T-helper 1 cell treated with Interleukin-12 subunit alpha and Interleukin-12 subunit beta and Interleukin-4 antibody, amounts not matched to agents 30 μg/mL and 1 μg/mL, for 36 hours (primary cell): ENCODE measurements at regions not wholly inside any gene's neighbourhood (a gene's known extent, or its start where the extent isn't known, plus 50 kb on each side); places are given as distances from the start of the nearest gene placed in this dataset.

Experiments used
- H3K27ac Mint-ChIP-seq: one replicate; pipeline ENCODE4 v1.8.0; 2021; ENCODE audit warnings: mild to moderate bottlenecking, mixed read lengths
- H3K27me3 Mint-ChIP-seq: one replicate; pipeline ENCODE4 v1.8.0; 2021; ENCODE audit warnings: low read depth, mixed read lengths
- H3K36me3 Mint-ChIP-seq: one replicate; pipeline ENCODE4 v1.8.0; 2021; ENCODE audit warnings: low read depth, mixed read lengths
- H3K4me1 Mint-ChIP-seq: one replicate; pipeline ENCODE4 v1.8.0; 2021; ENCODE audit warnings: low read depth, mixed read lengths
- H3K4me3 Mint-ChIP-seq: one replicate; pipeline ENCODE4 v1.8.0; 2021; ENCODE audit warnings: mild to moderate bottlenecking, moderate library complexity, mixed read lengths
- H3K9me3 Mint-ChIP-seq: one replicate; pipeline ENCODE4 v1.8.0; 2021; ENCODE audit warnings: mixed read lengths

DNA sequence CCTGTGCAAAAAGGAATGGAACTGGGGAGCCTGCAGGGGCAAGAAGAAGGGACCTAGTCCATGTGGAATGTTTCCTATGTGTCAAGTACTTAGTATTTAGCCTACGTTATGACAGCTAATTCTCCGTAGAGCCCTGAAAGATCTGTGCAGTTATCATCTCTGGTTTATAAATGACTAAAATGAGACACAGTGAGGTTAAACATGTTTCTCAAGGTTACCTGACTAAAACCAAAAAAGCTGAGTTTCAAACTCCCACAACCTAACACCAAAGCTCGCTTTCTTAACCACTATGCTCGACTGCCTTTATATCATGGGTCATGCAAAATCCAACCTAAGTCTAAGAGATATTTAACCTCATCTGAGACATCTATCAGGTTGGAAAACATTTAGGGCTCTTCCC, 53.3 kb upstream of the CCL2 start:
- Mint-ChIP-seq H3K27ac (no peak overlapping the region), H3K27me3 (peaks cover 29% of the 10 kb centered on the region), H3K4me3 (no peak overlapping the region)

DNA sequence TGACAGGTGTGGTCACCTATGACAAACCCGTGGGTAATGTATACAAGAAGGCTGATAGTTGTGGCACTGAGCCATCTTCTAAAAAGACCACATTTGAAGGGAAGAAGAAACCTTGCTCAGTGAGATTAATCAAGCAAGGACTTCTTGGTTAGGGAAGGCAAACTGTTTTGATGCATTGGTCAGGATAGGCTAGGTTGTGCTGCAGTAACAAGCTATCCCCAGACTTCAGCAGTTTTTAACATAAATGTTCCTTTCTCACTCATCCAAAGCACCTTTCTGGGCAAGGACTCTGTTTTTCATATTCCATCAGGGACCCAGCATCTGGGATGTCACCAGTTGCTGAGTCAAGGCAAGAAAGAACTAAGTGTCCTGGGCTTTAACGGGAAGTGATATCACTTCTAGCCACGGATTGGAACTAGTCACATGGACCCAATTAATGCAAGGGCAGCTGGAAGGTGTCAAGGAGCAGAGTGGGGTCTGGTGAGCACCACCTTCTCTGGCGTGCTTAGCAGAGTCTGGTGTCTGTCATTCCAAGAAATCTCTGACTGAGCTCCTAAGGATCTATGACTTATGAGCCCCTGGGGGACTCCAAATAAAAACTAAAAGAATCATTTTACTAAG, 52.0 kb upstream of the CCL2 start:
- Mint-ChIP-seq H3K36me3 (no peaks in the 10 kb centered on the region), H3K27ac (no peak overlapping the region), H3K9me3 (no peaks in the 10 kb centered on the region), H3K4me3 (no peak overlapping the region), H3K4me1 (peaks cover 12% of the 10 kb centered on the region), H3K27me3 (peaks cover 19% of the 10 kb centered on the region)

More for the DNA sequence above, 53.3 kb upstream of the CCL2 start:
- peaks cover 12% of the 10 kb centered on the region for H3K4me1 Mint-ChIP-seq
- no peaks in the 10 kb centered on the region for H3K36me3 Mint-ChIP-seq
- H3K9me3 Mint-ChIP-seq, result no peaks in the 10 kb centered on the region

GRCh38 chr17:34204402-34204801, 50.7 kb upstream of the CCL2 start:
- H3K4me3 Mint-ChIP-seq, result no peak overlapping the region
- H3K9me3 Mint-ChIP-seq, result no peaks in the 10 kb centered on the region
- peaks cover 11% of the 10 kb centered on the region for H3K4me1 Mint-ChIP-seq
- H3K27me3 Mint-ChIP-seq, result peaks cover 6% of the 10 kb centered on the region
- no peaks in the 10 kb centered on the region for H3K36me3 Mint-ChIP-seq
- H3K27ac Mint-ChIP-seq, result no peak overlapping the region
